LNCaP clone FGC (cell line): ENCODE measurements at regions not wholly inside any gene's neighbourhood (a gene's known extent, or its start where the extent isn't known, plus 50 kb on each side); places are given as distances from the start of the nearest gene placed in this dataset.

ENCODE experiments used
- DNase-seq: peaks from one replicate; pipeline ENCODE4 v3.0.0-alpha.2; 2011; ENCODE audit warnings: low read depth
- H3K4me3 ChIP-seq: 2 replicates; pipeline ENCODE4 v1.5.1; 2011; ENCODE audit warnings: mild to moderate bottlenecking, low read depth, low read length, control low read depth
- TF ChIP-seq, protein P1 (sequence below): IDR thresholded peaks from 2 replicates; pipeline ENCODE4 v1.5.1; 2012; ENCODE audit warnings: mild to moderate bottlenecking; ENCODE audit not compliant: control insufficient read depth, insufficient read depth; ENCODE audit errors: extremely low read depth

DNA sequence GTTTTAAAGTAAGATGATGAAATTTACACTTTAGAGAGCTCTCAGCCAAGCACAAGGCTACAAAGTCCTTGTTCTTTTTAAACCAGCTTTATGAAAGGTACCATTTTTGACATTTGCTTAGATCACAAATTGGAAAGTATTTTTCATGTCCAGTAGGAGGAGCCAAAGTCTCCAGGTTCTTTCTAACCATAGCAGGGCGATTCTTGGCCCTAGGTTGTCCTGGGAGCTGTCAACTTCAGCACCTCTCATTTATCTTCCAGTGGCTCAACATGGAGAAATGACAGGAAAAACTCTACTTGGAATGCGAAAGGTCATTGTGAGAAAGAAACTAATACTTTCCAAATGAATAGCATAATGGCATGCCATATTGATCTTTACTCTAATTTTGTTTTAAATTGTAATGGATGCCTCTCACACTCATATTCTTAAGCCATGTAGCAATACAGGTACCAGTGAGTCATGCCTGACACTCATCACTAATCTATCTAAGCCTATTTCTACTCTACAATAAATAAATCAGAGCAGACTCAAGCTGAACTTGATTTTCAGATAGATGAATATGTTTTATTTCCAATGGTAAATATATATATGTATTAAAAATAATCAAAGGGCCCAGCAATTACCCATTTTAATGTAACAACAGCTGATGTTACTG lies 919.1 kb upstream of the EEF2KMT start:
- peak; percentile 49 for DNase-seq
- TF ChIP-seq, protein P1, sequence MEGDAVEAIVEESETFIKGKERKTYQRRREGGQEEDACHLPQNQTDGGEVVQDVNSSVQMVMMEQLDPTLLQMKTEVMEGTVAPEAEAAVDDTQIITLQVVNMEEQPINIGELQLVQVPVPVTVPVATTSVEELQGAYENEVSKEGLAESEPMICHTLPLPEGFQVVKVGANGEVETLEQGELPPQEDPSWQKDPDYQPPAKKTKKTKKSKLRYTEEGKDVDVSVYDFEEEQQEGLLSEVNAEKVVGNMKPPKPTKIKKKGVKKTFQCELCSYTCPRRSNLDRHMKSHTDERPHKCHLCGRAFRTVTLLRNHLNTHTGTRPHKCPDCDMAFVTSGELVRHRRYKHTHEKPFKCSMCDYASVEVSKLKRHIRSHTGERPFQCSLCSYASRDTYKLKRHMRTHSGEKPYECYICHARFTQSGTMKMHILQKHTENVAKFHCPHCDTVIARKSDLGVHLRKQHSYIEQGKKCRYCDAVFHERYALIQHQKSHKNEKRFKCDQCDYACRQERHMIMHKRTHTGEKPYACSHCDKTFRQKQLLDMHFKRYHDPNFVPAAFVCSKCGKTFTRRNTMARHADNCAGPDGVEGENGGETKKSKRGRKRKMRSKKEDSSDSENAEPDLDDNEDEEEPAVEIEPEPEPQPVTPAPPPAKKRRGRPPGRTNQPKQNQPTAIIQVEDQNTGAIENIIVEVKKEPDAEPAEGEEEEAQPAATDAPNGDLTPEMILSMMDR: peak; percentile 55

DNA sequence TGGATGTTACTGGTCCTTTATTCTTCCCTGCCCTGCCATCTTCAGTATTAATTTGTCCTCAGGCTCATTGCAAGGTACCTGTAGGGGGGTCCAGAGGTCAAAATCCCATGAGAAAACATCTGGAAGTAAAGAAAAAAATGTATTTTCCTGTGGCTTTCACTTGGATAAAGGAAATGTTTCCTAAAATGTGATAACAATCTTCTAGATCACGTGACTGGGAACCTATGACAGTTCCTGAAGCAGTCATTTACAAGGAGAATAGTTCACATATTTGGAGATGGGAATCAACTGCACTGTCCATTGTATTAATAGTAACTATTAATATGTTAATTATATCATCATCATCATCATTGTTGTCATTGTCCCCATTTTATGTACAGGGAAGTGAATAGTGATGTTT lies 915.1 kb upstream of the EEF2KMT start:
- DNase-seq: no peak
- TF ChIP-seq, protein P1: no peak
- H3K4me3 ChIP-seq: no peak overlapping the region

More for the DNA sequence above, 919.1 kb upstream of the EEF2KMT start:
- no peak overlapping the region for H3K4me3 ChIP-seq

GRCh38 chr16:6009151-6009550 lies 911.6 kb upstream of the EEF2KMT start:
- no peak for DNase-seq
- TF ChIP-seq, protein P1: no peak
- no peak overlapping the region for H3K4me3 ChIP-seq

DNA sequence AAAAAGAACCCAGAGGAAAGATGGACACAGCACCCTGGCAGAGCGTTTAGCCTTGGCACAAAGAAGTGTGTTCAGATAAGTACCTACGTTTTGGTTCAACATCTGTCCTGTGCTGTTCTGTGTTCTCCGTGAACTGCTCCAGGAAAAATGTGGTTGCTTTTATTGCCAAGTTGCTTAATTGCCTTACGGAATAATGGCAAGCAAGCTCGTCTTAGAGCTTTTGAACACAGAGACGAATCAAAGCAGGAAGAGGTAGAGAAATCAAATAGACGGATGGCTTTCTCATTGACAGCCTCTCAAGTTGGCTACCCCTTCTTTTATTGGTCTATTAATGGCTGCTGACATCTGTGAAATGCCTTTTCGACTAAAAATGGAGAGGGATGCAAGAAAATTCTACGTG lies 911.1 kb upstream of the EEF2KMT start:
- no peak for DNase-seq
- TF ChIP-seq, protein P1: no peak
- no peak overlapping the region for H3K4me3 ChIP-seq

DNA sequence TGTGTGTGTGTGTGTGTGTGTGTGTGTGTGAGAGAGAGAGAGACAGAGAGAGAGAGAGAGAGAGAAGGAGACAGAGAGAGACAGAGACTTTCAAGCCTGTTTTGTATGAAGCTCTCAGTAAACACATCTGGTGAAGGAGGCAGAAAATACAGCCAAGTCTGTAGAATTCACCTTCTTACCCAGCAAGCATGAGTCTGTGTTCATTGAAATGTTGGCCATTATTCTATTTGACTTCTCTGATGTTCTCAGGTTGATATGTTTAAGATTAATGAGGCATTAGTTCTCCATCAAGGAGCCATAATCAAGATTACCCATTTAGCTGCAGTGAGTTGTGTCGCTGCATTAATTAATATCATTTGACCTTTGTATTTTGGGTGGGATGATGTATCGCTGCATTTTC lies 895.8 kb upstream of the EEF2KMT start:
- TF ChIP-seq, protein P1: no peak
- DNase-seq: no peak
- H3K4me3 ChIP-seq: no peak overlapping the region

DNA sequence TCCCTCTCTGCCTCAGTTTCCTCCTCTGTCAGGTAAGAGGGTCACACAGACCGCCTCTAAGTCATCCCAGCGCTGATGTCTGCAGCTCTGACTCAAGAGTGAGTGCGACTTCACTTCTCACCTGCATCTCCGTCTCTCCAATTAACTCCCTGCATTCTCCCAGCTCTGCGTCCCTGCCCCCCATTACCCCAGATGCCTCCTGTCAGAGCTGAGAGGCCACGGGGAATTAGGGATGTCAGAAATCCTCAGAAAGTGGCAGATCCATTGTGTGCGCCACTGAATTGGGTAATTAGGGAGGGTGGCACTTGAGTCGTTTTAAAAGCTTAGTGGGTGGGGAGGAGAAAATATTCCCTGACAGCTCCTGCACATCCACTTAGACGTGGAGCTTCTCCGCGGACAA lies 885.4 kb upstream of the EEF2KMT start:
- TF ChIP-seq, protein P1: no peak
- no peak for DNase-seq
- no peak overlapping the region for H3K4me3 ChIP-seq
